ENCODE measurements at regions not wholly inside any gene's neighbourhood (a gene's known extent, or its start where the extent isn't known, plus 50 kb on each side); places are given as distances from the start of the nearest gene placed in this dataset.

- no peak for ATAC-seq (ENCODE audit: low read depth)
- TF ChIP-seq CTCF (IDR thresholded peaks at IDR 0.05; ENCODE audit: poor library complexity, severe bottlenecking) = no peak
- no peaks in the 10 kb centered on the region for H3K36me3 ChIP-seq (ENCODE audit: low read depth)
- H3K27me3 ChIP-seq (ENCODE audit: insufficient read depth, poor library complexity, severe bottlenecking) = no peaks in the 10 kb centered on the region
- H3K4me1 ChIP-seq (ENCODE audit: insufficient read depth, poor library complexity, severe bottlenecking) = no peaks in the 10 kb centered on the region
- no peaks in the 10 kb centered on the region for H3K9me3 ChIP-seq (ENCODE audit: severe bottlenecking)
- H3K27ac ChIP-seq (ENCODE audit: poor library complexity, severe bottlenecking) = no peak overlapping the region
- no peak overlapping the region for H3K4me3 ChIP-seq (ENCODE audit: severe bottlenecking)
- no peak for DNase-seq (ENCODE audit: low spot score)
These were observed 202.4 kb downstream of the SH2D4B start for GRCh38 chr10:80739963-80740715.

- no peak for ATAC-seq (ENCODE audit: low read depth)
- DNase-seq (ENCODE audit: low spot score) = no peak
- no peaks in the 10 kb centered on the region for H3K27me3 ChIP-seq (ENCODE audit: insufficient read depth, poor library complexity, severe bottlenecking)
These were observed 203.6 kb downstream of the SH2D4B start for GRCh38 chr10:80741278-80741677.

GRCh38 chr10:80750268-80750667 is 212.6 kb downstream of the SH2D4B start:
- Histone ChIP-seq H3K27ac (ENCODE audit: poor library complexity, severe bottlenecking) (no peak overlapping the region), H3K4me3 (ENCODE audit: severe bottlenecking) (no peak overlapping the region), H3K9me3 (ENCODE audit: severe bottlenecking) (no peaks in the 10 kb centered on the region), H3K4me1 (ENCODE audit: insufficient read depth, poor library complexity, severe bottlenecking) (no peaks in the 10 kb centered on the region), H3K27me3 (ENCODE audit: insufficient read depth, poor library complexity, severe bottlenecking) (no peaks in the 10 kb centered on the region), H3K36me3 (ENCODE audit: low read depth) (no peaks in the 10 kb centered on the region)
- no peak for DNase-seq (ENCODE audit: low spot score)
- TF ChIP-seq CTCF (IDR thresholded peaks at IDR 0.05; ENCODE audit: poor library complexity, severe bottlenecking) = no peak
- ATAC-seq (ENCODE audit: low read depth) = no peak

More at GRCh38 chr10:80741278-80741677, 203.6 kb downstream of the SH2D4B start:
- H3K9me3 ChIP-seq (ENCODE audit: severe bottlenecking) = no peaks in the 10 kb centered on the region
- TF ChIP-seq CTCF (IDR thresholded peaks at IDR 0.05; ENCODE audit: poor library complexity, severe bottlenecking) = no peak
- H3K4me1 ChIP-seq (ENCODE audit: insufficient read depth, poor library complexity, severe bottlenecking) = no peaks in the 10 kb centered on the region
- H3K4me3 ChIP-seq (ENCODE audit: severe bottlenecking) = no peak overlapping the region
- no peaks in the 10 kb centered on the region for H3K36me3 ChIP-seq (ENCODE audit: low read depth)
- H3K27ac ChIP-seq (ENCODE audit: poor library complexity, severe bottlenecking) = no peak overlapping the region

GRCh38 chr10:80751940-80752339 is 214.2 kb downstream of the SH2D4B start:
- Histone ChIP-seq H3K27ac (ENCODE audit: poor library complexity, severe bottlenecking) (no peak overlapping the region), H3K4me3 (ENCODE audit: severe bottlenecking) (no peak overlapping the region), H3K36me3 (ENCODE audit: low read depth) (no peaks in the 10 kb centered on the region), H3K27me3 (ENCODE audit: insufficient read depth, poor library complexity, severe bottlenecking) (no peaks in the 10 kb centered on the region), H3K4me1 (ENCODE audit: insufficient read depth, poor library complexity, severe bottlenecking) (no peaks in the 10 kb centered on the region), H3K9me3 (ENCODE audit: severe bottlenecking) (no peaks in the 10 kb centered on the region)
- no peak for TF ChIP-seq CTCF (IDR thresholded peaks at IDR 0.05; ENCODE audit: poor library complexity, severe bottlenecking)
- DNase-seq (ENCODE audit: low spot score) (no peak), ATAC-seq (ENCODE audit: low read depth) (no peak)

GRCh38 chr10:80753612-80754011 is 215.9 kb downstream of the SH2D4B start:
- ATAC-seq (ENCODE audit: low read depth) = no peak
- Histone ChIP-seq H3K27ac (ENCODE audit: poor library complexity, severe bottlenecking) (no peak overlapping the region), H3K9me3 (ENCODE audit: severe bottlenecking) (no peaks in the 10 kb centered on the region)

More at GRCh38 chr10:80753612-80754011, 215.9 kb downstream of the SH2D4B start:
- H3K27me3 ChIP-seq (ENCODE audit: insufficient read depth, poor library complexity, severe bottlenecking) = no peaks in the 10 kb centered on the region
- DNase-seq (ENCODE audit: low spot score) = no peak
- H3K36me3 ChIP-seq (ENCODE audit: low read depth) = no peaks in the 10 kb centered on the region
- H3K4me1 ChIP-seq (ENCODE audit: insufficient read depth, poor library complexity, severe bottlenecking) = no peaks in the 10 kb centered on the region
- H3K4me3 ChIP-seq (ENCODE audit: severe bottlenecking) = no peak overlapping the region
- TF ChIP-seq CTCF (IDR thresholded peaks at IDR 0.05; ENCODE audit: poor library complexity, severe bottlenecking) = no peak

All from RWPE2 (cell line).